ENCODE measurements at regions not wholly inside any gene's neighbourhood (a gene's known extent, or its start where the extent isn't known, plus 50 kb on each side); places are given as distances from the start of the nearest gene placed in this dataset.

- TF ChIP-seq RAD21 (IDR thresholded peaks at IDR 0.05; ENCODE audit: low read length): peak; percentile 44
- no peak for TF ChIP-seq POLR2A (IDR thresholded peaks at IDR 0.05; ENCODE audit: low read depth, low read length)
- peak; percentile 37 for TF ChIP-seq CTCF (conservative IDR thresholded peaks at IDR 0.05; ENCODE audit: low read depth, low read length)
- no peak for TF ChIP-seq MAZ (IDR thresholded peaks at IDR 0.05; ENCODE audit: borderline replicate concordance, low read depth, low read length)
- no peak for TF ChIP-seq CEBPB (IDR thresholded peaks at IDR 0.05; ENCODE audit: low read depth, low read length)
- no peak for TF ChIP-seq RCOR1 (IDR thresholded peaks at IDR 0.05; ENCODE audit: insufficient replicate concordance, low read length)
- no peak for TF ChIP-seq ELK1 (IDR thresholded peaks at IDR 0.05; ENCODE audit: borderline replicate concordance, low read depth, low read length)
- TF ChIP-seq CHD1 (IDR thresholded peaks at IDR 0.05; ENCODE audit: low read depth, low read length): no peak
- TF ChIP-seq MXI1 (IDR thresholded peaks at IDR 0.05; ENCODE audit: borderline replicate concordance, low read depth, low read length): no peak
- no peak for TF ChIP-seq MAFK (IDR thresholded peaks at IDR 0.05; ENCODE audit: low read depth, low read length)
Measured at GRCh38 chr4:131644619-131645018, 1504.5 kb upstream of the PCDH10 start.

Measured in IMR-90 (cell line).